ENCODE measurements at regions not wholly inside any gene's neighbourhood (a gene's known extent, or its start where the extent isn't known, plus 50 kb on each side); places are given as distances from the start of the nearest gene placed in this dataset.

GRCh38 chr6:19772891-19773290 is 64.3 kb upstream of the ID4 start:
- Histone ChIP-seq H3K4me3 (ENCODE audit: insufficient read depth, low read length, poor library complexity, severe bottlenecking) (no peak overlapping the region), H4K20me1 (ENCODE audit: low read depth, low read length) (no peaks in the 10 kb centered on the region), H3K27me3 (ENCODE audit: low read length) (no peaks in the 10 kb centered on the region), H3K9me2 (replicated peaks; ENCODE audit: insufficient read depth, low read length) (no peaks in the 10 kb centered on the region), H3K4me2 (ENCODE audit: low read depth, low read length, poor library complexity, severe bottlenecking) (no peak overlapping the region), H3K79me2 (ENCODE audit: insufficient read depth, low read length) (no peaks in the 10 kb centered on the region), H3K9me3 (ENCODE audit: insufficient read depth, low read length) (no peaks in the 10 kb centered on the region), H3K27ac (ENCODE audit: low read depth, low read length) (no peak overlapping the region), H3K36me3 (ENCODE audit: low read length) (no peaks in the 10 kb centered on the region), H3K9ac (ENCODE audit: low read length) (no peak overlapping the region), H3F3A (ENCODE audit: insufficient read depth) (no peaks in the 10 kb centered on the region), H2AFZ (ENCODE audit: low read depth, low read length, severe bottlenecking) (no peak overlapping the region)
- TF ChIP-seq EZH2phosphoT487 (conservative IDR thresholded peaks at IDR 0.05; ENCODE audit: low read length) (no peak), CTCF (IDR thresholded peaks at IDR 0.05; ENCODE audit: insufficient read depth, low read length, poor library complexity, severe bottlenecking) (no peak)

- no peaks in the 10 kb centered on the region for H4K20me1 ChIP-seq (ENCODE audit: low read depth, low read length)
- no peaks in the 10 kb centered on the region for H3F3A ChIP-seq (ENCODE audit: insufficient read depth)
- no peak overlapping the region for H3K4me2 ChIP-seq (ENCODE audit: low read depth, low read length, poor library complexity, severe bottlenecking)
- no peaks in the 10 kb centered on the region for H3K36me3 ChIP-seq (ENCODE audit: low read length)
- H3K27me3 ChIP-seq (ENCODE audit: low read length), result no peaks in the 10 kb centered on the region
- no peak overlapping the region for H3K4me3 ChIP-seq (ENCODE audit: insufficient read depth, low read length, poor library complexity, severe bottlenecking)
- H3K9me2 ChIP-seq (replicated peaks; ENCODE audit: insufficient read depth, low read length), result no peaks in the 10 kb centered on the region
- H3K9me3 ChIP-seq (ENCODE audit: insufficient read depth, low read length), result no peaks in the 10 kb centered on the region
- no peaks in the 10 kb centered on the region for H3K79me2 ChIP-seq (ENCODE audit: insufficient read depth, low read length)
- H3K9ac ChIP-seq (ENCODE audit: low read length), result no peak overlapping the region
- H2AFZ ChIP-seq (ENCODE audit: low read depth, low read length, severe bottlenecking), result no peak overlapping the region
- no peak overlapping the region for H3K27ac ChIP-seq (ENCODE audit: low read depth, low read length)
- TF ChIP-seq CTCF (IDR thresholded peaks at IDR 0.05; ENCODE audit: insufficient read depth, low read length, poor library complexity, severe bottlenecking), result no peak
- no peak for TF ChIP-seq EZH2phosphoT487 (conservative IDR thresholded peaks at IDR 0.05; ENCODE audit: low read length)
Measured at GRCh38 chr6:19781269-19781668, 55.9 kb upstream of the ID4 start.

- H3K36me3 ChIP-seq (ENCODE audit: low read length), result no peaks in the 10 kb centered on the region
- H3K9me2 ChIP-seq (replicated peaks; ENCODE audit: insufficient read depth, low read length), result no peaks in the 10 kb centered on the region
- H3K27ac ChIP-seq (ENCODE audit: low read depth, low read length), result no peak overlapping the region
- no peak overlapping the region for H2AFZ ChIP-seq (ENCODE audit: low read depth, low read length, severe bottlenecking)
- no peaks in the 10 kb centered on the region for H3K9me3 ChIP-seq (ENCODE audit: insufficient read depth, low read length)
- no peak overlapping the region for H3K4me2 ChIP-seq (ENCODE audit: low read depth, low read length, poor library complexity, severe bottlenecking)
- no peaks in the 10 kb centered on the region for H4K20me1 ChIP-seq (ENCODE audit: low read depth, low read length)
- no peaks in the 10 kb centered on the region for H3K79me2 ChIP-seq (ENCODE audit: insufficient read depth, low read length)
- H3K9ac ChIP-seq (ENCODE audit: low read length), result no peak overlapping the region
- no peak for TF ChIP-seq EZH2phosphoT487 (conservative IDR thresholded peaks at IDR 0.05; ENCODE audit: low read length)
- TF ChIP-seq CTCF (IDR thresholded peaks at IDR 0.05; ENCODE audit: insufficient read depth, low read length, poor library complexity, severe bottlenecking), result no peak
- no peaks in the 10 kb centered on the region for H3F3A ChIP-seq (ENCODE audit: insufficient read depth)
- H3K4me3 ChIP-seq (ENCODE audit: insufficient read depth, low read length, poor library complexity, severe bottlenecking), result no peak overlapping the region
- H3K27me3 ChIP-seq (ENCODE audit: low read length), result no peaks in the 10 kb centered on the region
Measured at GRCh38 chr6:19782588-19782987, 54.6 kb upstream of the ID4 start.
